Neural cell (in vitro differentiated cells): ENCODE measurements at regions not wholly inside any gene's neighbourhood (a gene's known extent, or its start where the extent isn't known, plus 50 kb on each side); places are given as distances from the start of the nearest gene placed in this dataset.

Experiments used
- H2AFZ ChIP-seq: fragments of 200-600, 300-800 bp; sonication (generic), shearing (Covaris generic); 2 replicates; pipeline ENCODE4 v1.6.0; 2014; ENCODE audit warnings: low read depth, mild to moderate bottlenecking, antibody characterized with exemption, low read length, moderate library complexity
- H3F3A ChIP-seq: fragments of 200-600 bp; shearing (Covaris generic); 2 replicates; pipeline ENCODE4 v1.6.1; 2016; ENCODE audit warnings: mild to moderate bottlenecking, moderate library complexity, mixed read lengths, antibody characterized with exemption, low read length; ENCODE audit not compliant: insufficient read depth, poor library complexity, severe bottlenecking
- H3K27ac ChIP-seq: fragments of 200-600, 300-800 bp; sonication (generic), shearing (Covaris generic); 2 replicates; pipeline ENCODE4 v1.5.1; 2014; ENCODE audit warnings: mild to moderate bottlenecking, low read length, moderate library complexity
- H3K27me3 ChIP-seq: fragments of 300-800, 200-600 bp; sonication (generic), shearing (Covaris generic); 2 replicates; pipeline ENCODE4 v1.6.0; 2014; ENCODE audit warnings: mild to moderate bottlenecking, low read depth, low read length, moderate library complexity; ENCODE audit not compliant: insufficient read depth
- H3K36me3 ChIP-seq: fragments of 300-800, 200-600 bp; sonication (generic), shearing (Covaris generic); 2 replicates; pipeline ENCODE4 v1.5.1; 2014; ENCODE audit warnings: mild to moderate bottlenecking, antibody characterized with exemption, low read length, moderate library complexity; ENCODE audit not compliant: insufficient read depth
- H3K4me2 ChIP-seq: fragments of 300-800, 200-600 bp; sonication (generic), shearing (Covaris generic); 2 replicates; pipeline ENCODE4 v1.6.0; 2014; ENCODE audit warnings: mild to moderate bottlenecking, low read length
- H3K4me3 ChIP-seq: fragments of 300-800, 200-600 bp; sonication (generic), shearing (Covaris generic); 2 replicates; pipeline ENCODE4 v1.5.1; 2014; ENCODE audit warnings: mild to moderate bottlenecking, low read length, moderate library complexity
- H3K79me2 ChIP-seq: fragments of 200-600 bp; shearing (Covaris generic); replicated peaks from 2 replicates; pipeline ENCODE4 v1.6.0; 2014; ENCODE audit warnings: mild to moderate bottlenecking, low read length, moderate library complexity; ENCODE audit not compliant: insufficient read depth
- H3K9ac ChIP-seq: fragments of 300-800, 200-600 bp; sonication (generic), shearing (Covaris generic); 2 replicates; pipeline ENCODE4 v1.6.1; 2016; ENCODE audit warnings: mild to moderate bottlenecking, low read length, mixed read lengths
- H3K9me2 ChIP-seq: fragments of 200-600 bp; shearing (Covaris generic); 2 replicates; pipeline ENCODE4 v1.6.1; 2016; ENCODE audit warnings: mild to moderate bottlenecking, low read length, mixed read lengths; ENCODE audit not compliant: insufficient read depth
- H3K9me3 ChIP-seq: fragments of 200-600, 300-800 bp; sonication (generic), shearing (Covaris generic); 2 replicates; pipeline ENCODE4 v1.6.1; 2016; ENCODE audit warnings: mild to moderate bottlenecking, mixed run types, low read length, moderate library complexity, mixed read lengths
- H4K20me1 ChIP-seq: fragments of 200-600 bp; shearing (Covaris generic); 2 replicates; pipeline ENCODE4 v1.6.1; 2016; ENCODE audit warnings: mild to moderate bottlenecking, mixed run types; ENCODE audit not compliant: insufficient read depth
- EP300 ChIP-seq: fragments of 450-650 bp; conservative IDR thresholded peaks from 2 replicates; pipeline ENCODE4 v1.6.1; 2014; ENCODE audit warnings: antibody characterized with exemption, mild to moderate bottlenecking, moderate library complexity; ENCODE audit not compliant: poor library complexity, severe bottlenecking
- EZH2 ChIP-seq: fragments of 200-600, 300-800 bp; shearing (Covaris generic), sonication (generic); IDR thresholded peaks from 2 replicates; pipeline ENCODE4 v1.6.1; 2014; ENCODE audit warnings: antibody characterized with exemption, low read length, borderline replicate concordance, mild to moderate bottlenecking; ENCODE audit not compliant: insufficient read depth, poor library complexity, severe bottlenecking
- MXI1 ChIP-seq: fragments of 450-650 bp; conservative IDR thresholded peaks from 2 replicates; pipeline ENCODE4 v1.6.1; 2014; ENCODE audit warnings: antibody characterized with exemption, mild to moderate bottlenecking; ENCODE audit not compliant: poor library complexity, severe bottlenecking
- POLR2AphosphoS5 ChIP-seq: IDR thresholded peaks from 2 replicates; pipeline ENCODE4 v1.6.1; 2012
- RAD21 ChIP-seq: fragments of 450-650 bp; conservative IDR thresholded peaks from 2 replicates; pipeline ENCODE4 v1.6.1; 2014; ENCODE audit warnings: antibody characterized with exemption, mild to moderate bottlenecking, moderate library complexity
- SMC3 ChIP-seq: fragments of 450-650 bp; conservative IDR thresholded peaks from 2 replicates; pipeline ENCODE4 v1.6.1; 2014; ENCODE audit warnings: antibody characterized with exemption, mild to moderate bottlenecking, moderate library complexity; ENCODE audit not compliant: poor library complexity
- TAF1 ChIP-seq: IDR thresholded peaks from 2 replicates; pipeline ENCODE4 v1.6.1; 2012; ENCODE audit warnings: low read depth
- TF ChIP-seq, protein P1 (sequence below): IDR thresholded peaks from 2 replicates; pipeline ENCODE4 v1.6.1; 2012; ENCODE audit warnings: borderline replicate concordance
- TF ChIP-seq, protein P2 (sequence below): fragments of 450-650 bp; IDR thresholded peaks from 2 replicates; pipeline ENCODE4 v1.5.1; 2014; ENCODE audit warnings: antibody characterized with exemption, mild to moderate bottlenecking, moderate library complexity; ENCODE audit not compliant: poor library complexity, severe bottlenecking

DNA sequence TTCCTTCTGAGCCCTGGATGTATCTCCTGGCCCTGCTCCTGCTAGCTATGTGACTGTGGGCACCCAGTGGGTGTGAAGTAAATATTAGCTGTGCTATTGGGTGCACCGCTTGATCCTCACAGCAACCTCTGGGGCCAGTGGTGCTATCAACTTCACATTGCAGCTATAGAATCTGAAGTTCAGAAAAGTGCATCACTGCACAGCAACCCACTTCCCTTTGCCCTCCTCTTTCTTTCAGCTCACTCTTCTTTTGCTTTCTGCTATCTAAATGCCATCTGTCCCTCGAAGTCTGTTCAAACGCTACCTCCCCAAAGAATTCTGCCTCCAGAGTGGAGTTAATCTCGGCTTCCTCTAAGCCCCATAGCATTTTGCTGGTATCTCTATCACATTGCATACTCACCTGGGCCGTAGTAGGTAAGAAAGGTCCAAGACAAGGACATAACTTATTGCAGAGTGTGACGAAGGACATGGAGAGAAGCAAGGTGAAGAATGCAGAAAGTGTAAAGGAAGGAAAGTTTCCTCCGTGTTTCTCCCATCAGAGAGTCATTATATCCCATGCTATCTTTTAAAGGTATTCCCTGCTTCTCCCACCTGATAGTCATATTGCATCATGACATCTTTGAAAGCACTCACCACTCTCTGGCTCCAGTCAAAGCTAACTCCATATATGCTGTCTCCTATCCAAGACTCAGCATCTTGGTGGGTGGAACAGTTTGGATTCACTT, 57.1 kb upstream of the BCL6 start:
- no peak overlapping the region for H3K4me2 ChIP-seq

DNA sequence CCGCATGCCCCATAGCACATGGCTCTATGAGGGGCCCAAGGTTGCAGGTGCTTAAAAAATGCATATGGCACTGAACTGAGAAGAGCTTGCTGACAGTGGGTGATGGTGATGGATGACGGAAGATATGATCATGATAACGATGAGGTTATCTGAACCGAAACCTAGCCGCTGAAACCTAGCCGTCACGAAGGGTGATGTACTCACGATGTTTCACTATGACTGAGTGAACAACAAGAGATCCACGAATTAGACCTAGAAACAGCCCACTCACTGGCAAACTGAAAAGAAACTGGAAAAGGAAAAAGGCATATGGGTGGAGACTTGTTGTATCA, 57.6 kb upstream of the BCL6 start:
- Histone ChIP-seq H3K27ac (no peak overlapping the region), H4K20me1 (no peaks in the 10 kb centered on the region), H3K27me3 (no peaks in the 10 kb centered on the region), H3K79me2 (no peaks in the 10 kb centered on the region), H3K36me3 (no peaks in the 10 kb centered on the region), H3K4me3 (no peak overlapping the region), H3K9me3 (no peaks in the 10 kb centered on the region), H3F3A (no peaks in the 10 kb centered on the region), H3K9ac (no peak overlapping the region), H3K9me2 (no peaks in the 10 kb centered on the region), H3K4me2 (no peak overlapping the region), H2AFZ (no peak overlapping the region)
- TF ChIP-seq, protein P1, sequence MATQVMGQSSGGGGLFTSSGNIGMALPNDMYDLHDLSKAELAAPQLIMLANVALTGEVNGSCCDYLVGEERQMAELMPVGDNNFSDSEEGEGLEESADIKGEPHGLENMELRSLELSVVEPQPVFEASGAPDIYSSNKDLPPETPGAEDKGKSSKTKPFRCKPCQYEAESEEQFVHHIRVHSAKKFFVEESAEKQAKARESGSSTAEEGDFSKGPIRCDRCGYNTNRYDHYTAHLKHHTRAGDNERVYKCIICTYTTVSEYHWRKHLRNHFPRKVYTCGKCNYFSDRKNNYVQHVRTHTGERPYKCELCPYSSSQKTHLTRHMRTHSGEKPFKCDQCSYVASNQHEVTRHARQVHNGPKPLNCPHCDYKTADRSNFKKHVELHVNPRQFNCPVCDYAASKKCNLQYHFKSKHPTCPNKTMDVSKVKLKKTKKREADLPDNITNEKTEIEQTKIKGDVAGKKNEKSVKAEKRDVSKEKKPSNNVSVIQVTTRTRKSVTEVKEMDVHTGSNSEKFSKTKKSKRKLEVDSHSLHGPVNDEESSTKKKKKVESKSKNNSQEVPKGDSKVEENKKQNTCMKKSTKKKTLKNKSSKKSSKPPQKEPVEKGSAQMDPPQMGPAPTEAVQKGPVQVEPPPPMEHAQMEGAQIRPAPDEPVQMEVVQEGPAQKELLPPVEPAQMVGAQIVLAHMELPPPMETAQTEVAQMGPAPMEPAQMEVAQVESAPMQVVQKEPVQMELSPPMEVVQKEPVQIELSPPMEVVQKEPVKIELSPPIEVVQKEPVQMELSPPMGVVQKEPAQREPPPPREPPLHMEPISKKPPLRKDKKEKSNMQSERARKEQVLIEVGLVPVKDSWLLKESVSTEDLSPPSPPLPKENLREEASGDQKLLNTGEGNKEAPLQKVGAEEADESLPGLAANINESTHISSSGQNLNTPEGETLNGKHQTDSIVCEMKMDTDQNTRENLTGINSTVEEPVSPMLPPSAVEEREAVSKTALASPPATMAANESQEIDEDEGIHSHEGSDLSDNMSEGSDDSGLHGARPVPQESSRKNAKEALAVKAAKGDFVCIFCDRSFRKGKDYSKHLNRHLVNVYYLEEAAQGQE = no peak
- no peak for TF ChIP-seq EP300
- no peak for TF ChIP-seq MXI1
- no peak for TF ChIP-seq EZH2
- TF ChIP-seq, protein P2, sequence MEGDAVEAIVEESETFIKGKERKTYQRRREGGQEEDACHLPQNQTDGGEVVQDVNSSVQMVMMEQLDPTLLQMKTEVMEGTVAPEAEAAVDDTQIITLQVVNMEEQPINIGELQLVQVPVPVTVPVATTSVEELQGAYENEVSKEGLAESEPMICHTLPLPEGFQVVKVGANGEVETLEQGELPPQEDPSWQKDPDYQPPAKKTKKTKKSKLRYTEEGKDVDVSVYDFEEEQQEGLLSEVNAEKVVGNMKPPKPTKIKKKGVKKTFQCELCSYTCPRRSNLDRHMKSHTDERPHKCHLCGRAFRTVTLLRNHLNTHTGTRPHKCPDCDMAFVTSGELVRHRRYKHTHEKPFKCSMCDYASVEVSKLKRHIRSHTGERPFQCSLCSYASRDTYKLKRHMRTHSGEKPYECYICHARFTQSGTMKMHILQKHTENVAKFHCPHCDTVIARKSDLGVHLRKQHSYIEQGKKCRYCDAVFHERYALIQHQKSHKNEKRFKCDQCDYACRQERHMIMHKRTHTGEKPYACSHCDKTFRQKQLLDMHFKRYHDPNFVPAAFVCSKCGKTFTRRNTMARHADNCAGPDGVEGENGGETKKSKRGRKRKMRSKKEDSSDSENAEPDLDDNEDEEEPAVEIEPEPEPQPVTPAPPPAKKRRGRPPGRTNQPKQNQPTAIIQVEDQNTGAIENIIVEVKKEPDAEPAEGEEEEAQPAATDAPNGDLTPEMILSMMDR = no peak
- TF ChIP-seq POLR2AphosphoS5 = no peak
- TF ChIP-seq SMC3 = no peak
- TF ChIP-seq RAD21 = no peak
- TF ChIP-seq TAF1 = no peak

More for the DNA sequence above, 57.1 kb upstream of the BCL6 start:
- Histone ChIP-seq H3F3A (no peaks in the 10 kb centered on the region), H3K27ac (no peak overlapping the region), H3K4me3 (no peak overlapping the region), H3K36me3 (no peaks in the 10 kb centered on the region), H2AFZ (no peak overlapping the region), H3K9me2 (no peaks in the 10 kb centered on the region), H3K9ac (no peak overlapping the region), H3K27me3 (no peaks in the 10 kb centered on the region), H4K20me1 (no peaks in the 10 kb centered on the region), H3K9me3 (no peaks in the 10 kb centered on the region), H3K79me2 (no peaks in the 10 kb centered on the region)
- TF ChIP-seq SMC3 (no peak), POLR2AphosphoS5 (no peak), MXI1 (no peak), TAF1 (no peak), RAD21 (no peak), EZH2 (no peak), EP300 (no peak)
- TF ChIP-seq, protein P1 = no peak
- TF ChIP-seq, protein P2 = no peak
